Ovary (tissue), 7 donors: ENCODE measurements at regions not wholly inside any gene's neighbourhood (a gene's known extent, or its start where the extent isn't known, plus 50 kb on each side); places are given as distances from the start of the nearest gene placed in this dataset.

Experiments used
- DNase-seq, 5 donors: peaks; one replicate each; pipeline ENCODE4 v3.0.0-alpha.2; 2019 to 2020
- H3K27ac ChIP-seq, 2 donors: fragments of 200-600 bp; one replicate each; pipeline versions ENCODE4 v1.5.1 to v1.8.0; 2019 to 2022
- H3K27me3 ChIP-seq: fragments of 200-600 bp; one replicate; pipeline ENCODE4 v1.8.0; 2022
- H3K36me3 ChIP-seq: fragments of 200-600 bp; sonication (generic); one replicate; pipeline ENCODE4 v1.5.1; 2019
- H3K4me1 ChIP-seq: one replicate; pipeline ENCODE4 v1.8.1; 2013; ENCODE audit warnings: mild to moderate bottlenecking, moderate library complexity; ENCODE audit not compliant: insufficient read depth
- H3K4me3 ChIP-seq: fragments of 200-600 bp; sonication (generic); one replicate; pipeline ENCODE4 v1.5.1; 2017
- H3K9me3 ChIP-seq, 2 donors: fragments of 200-600 bp in 1 of 2; sonication (generic) in 1 of 2; one replicate each; pipeline versions ENCODE4 v1.5.1 to v1.8.1; 2013 to 2019; ENCODE audit warnings: mild to moderate bottlenecking in 1 of 2, moderate library complexity in 1 of 2
- EP300 ChIP-seq: sonication (generic); formaldehyde crosslinking; IDR thresholded peaks from one replicate; pipeline ENCODE4 v1.6.1; 2017; ENCODE audit warnings: antibody characterized with exemption
- POLR2A ChIP-seq: fragments of 450-650 bp; IDR thresholded peaks from one replicate; pipeline ENCODE4 v1.6.1; 2017; ENCODE audit warnings: antibody characterized with exemption, mild to moderate bottlenecking, moderate library complexity
- WGBS, 3 donors: extraction: QIAGEN DNeasy Blood & Tissue Kit in 1 of 3; methylation state at CpG; one replicate each; pipeline versions ENCODE4 v1.1.5 to v1.1.7; 2013 to 2017; 5-methylcytosine and 5-hydroxymethylcytosine counted together
- intact Hi-C, 4 donors: fragments of 100-400 bp; cut with DNase I; formaldehyde crosslinking; loops; one replicate each; pipeline versions ENCODE4 v1.11.0 to v1.15.1; 2022 to 2023
- TF ChIP-seq, protein P1 (sequence below), 3 donors: fragments of 450-650 bp in 2 of 3; fragments of 200-600 bp in 1 of 3; IDR thresholded peaks; one replicate each; pipeline versions ENCODE4 v1.5.1 to v1.8.0; 2016 to 2022; ENCODE audit warnings: antibody characterized with exemption in 3 of 3, mild to moderate bottlenecking in 1 of 3
- donor health status: DM: no; HTN: no; CAD: no; lungs with moderate emphysema.
- donor health status: DM: no; HTN: no; CAD: no.
- donor health status: Bipolar disorder and iron deficiency.
- donor health status: DM: no; HTN: no; CAD: no.
- donor health status: DM: yes; HTN: yes; CAD: no.

DNA sequence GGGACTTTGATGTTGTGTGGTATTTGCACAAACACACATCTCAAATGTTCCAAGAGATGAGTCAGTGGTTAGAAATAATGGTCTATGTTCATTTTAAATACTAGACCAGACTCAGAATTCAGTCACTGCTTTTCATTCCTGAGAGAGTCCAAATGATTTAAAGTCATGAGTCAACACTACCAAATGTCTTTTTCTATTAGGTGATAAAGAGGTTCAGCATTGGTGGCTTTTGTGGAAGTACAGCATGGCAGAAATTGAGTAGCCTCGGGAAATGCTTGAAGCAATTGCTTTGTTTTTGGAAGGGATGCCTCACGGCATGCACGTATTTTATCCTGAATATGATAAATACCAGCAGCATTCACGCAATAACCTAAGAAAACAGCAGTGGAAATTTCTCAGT, 115.7 kb downstream of the DIO2 start:
- H3K36me3 ChIP-seq: no peaks in the 10 kb centered on the region
- WGBS, 3 donors: 57 to 77% (median 68%) methylated on average over 4 of the region's 4 CpGs
- H3K4me3 ChIP-seq: no peak overlapping the region
- H3K27ac ChIP-seq: no peak overlapping the region
- no peak for DNase-seq
- intact Hi-C loops: no loop called here
- TF ChIP-seq POLR2A (no peak), EP300 (no peak)
- TF ChIP-seq, protein P1, sequence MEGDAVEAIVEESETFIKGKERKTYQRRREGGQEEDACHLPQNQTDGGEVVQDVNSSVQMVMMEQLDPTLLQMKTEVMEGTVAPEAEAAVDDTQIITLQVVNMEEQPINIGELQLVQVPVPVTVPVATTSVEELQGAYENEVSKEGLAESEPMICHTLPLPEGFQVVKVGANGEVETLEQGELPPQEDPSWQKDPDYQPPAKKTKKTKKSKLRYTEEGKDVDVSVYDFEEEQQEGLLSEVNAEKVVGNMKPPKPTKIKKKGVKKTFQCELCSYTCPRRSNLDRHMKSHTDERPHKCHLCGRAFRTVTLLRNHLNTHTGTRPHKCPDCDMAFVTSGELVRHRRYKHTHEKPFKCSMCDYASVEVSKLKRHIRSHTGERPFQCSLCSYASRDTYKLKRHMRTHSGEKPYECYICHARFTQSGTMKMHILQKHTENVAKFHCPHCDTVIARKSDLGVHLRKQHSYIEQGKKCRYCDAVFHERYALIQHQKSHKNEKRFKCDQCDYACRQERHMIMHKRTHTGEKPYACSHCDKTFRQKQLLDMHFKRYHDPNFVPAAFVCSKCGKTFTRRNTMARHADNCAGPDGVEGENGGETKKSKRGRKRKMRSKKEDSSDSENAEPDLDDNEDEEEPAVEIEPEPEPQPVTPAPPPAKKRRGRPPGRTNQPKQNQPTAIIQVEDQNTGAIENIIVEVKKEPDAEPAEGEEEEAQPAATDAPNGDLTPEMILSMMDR (IDR thresholded peaks at IDR 0.05): no peak
- no peaks in the 10 kb centered on the region for H3K4me1 ChIP-seq
- H3K27me3 ChIP-seq: no peaks in the 10 kb centered on the region
- no peaks in the 10 kb centered on the region for H3K9me3 ChIP-seq

DNA sequence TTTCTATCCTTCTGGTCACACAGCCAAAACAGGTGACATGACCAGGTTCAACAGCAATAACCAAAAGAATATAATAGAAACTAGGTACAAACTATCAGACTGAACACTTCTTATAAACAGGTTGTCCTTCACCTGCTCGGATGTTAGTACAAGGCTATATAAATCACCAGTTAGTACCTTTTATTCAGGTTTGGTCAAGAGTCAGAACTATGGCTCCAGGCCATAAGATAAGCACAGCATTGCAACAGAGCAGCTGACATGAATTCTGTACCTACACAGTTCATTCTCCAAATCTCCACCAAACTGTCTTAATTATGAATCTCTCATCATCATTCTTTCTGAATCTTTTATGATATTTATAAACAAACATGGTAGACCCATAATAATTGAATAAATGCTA, 123.9 kb downstream of the DIO2 start:
- Histone ChIP-seq H3K4me3 (no peak overlapping the region), H3K9me3 (no peaks in the 10 kb centered on the region), H3K36me3 (no peaks in the 10 kb centered on the region), H3K27me3 (no peaks in the 10 kb centered on the region), H3K4me1 (no peaks in the 10 kb centered on the region), H3K27ac (no peak overlapping the region)
- TF ChIP-seq, protein P1 (IDR thresholded peaks at IDR 0.05): no peak
- TF ChIP-seq POLR2A: no peak
- TF ChIP-seq EP300: no peak
- no peak for DNase-seq
- WGBS, 3 donors: 47 to 75% (median 72%) methylated on average over 1 of the region's 1 CpG
- intact Hi-C loops: no loop called here

GRCh38 chr14:80084196-80084595, 127.1 kb downstream of the DIO2 start:
- intact Hi-C loops: no loop called here
- Histone ChIP-seq H3K9me3 (no peaks in the 10 kb centered on the region), H3K27ac (no peak overlapping the region), H3K27me3 (no peaks in the 10 kb centered on the region), H3K4me3 (no peak overlapping the region), H3K4me1 (no peaks in the 10 kb centered on the region), H3K36me3 (no peaks in the 10 kb centered on the region)
- WGBS, 3 donors: 88 to 92% (median 88%) methylated on average over 2 of the region's 2 CpGs
- TF ChIP-seq, protein P1 (IDR thresholded peaks at IDR 0.05): no peak
- TF ChIP-seq EP300 (no peak), POLR2A (no peak)
- no peak for DNase-seq

DNA sequence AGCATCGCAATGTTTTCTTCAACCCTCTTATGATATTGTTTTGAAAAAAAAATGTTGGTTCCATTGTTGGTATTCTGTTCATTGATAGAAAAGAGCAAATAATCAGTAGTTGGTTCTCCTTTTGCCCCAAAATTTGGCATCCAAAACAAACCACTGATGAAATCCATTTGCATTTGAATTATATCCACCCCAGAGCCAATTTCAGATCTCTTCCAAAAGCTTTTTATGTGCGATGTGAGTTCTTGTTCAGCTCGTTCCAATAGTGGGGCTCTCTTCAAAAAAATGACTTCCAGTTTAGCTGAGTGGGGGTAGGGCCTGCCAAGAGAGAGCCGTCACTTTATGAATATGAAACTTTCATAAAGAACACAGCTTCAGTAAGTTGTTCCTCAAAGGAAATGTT, 130.7 kb downstream of the DIO2 start:
- TF ChIP-seq POLR2A: no peak
- TF ChIP-seq EP300: no peak
- TF ChIP-seq, protein P1 (IDR thresholded peaks at IDR 0.05): no peak
- no peak overlapping the region for H3K27ac ChIP-seq
- H3K4me3 ChIP-seq: no peak overlapping the region
- H3K4me1 ChIP-seq: no peaks in the 10 kb centered on the region
- H3K27me3 ChIP-seq: no peaks in the 10 kb centered on the region
- WGBS, 3 donors: 82 to 83% (median 83%) methylated on average over 4 of the region's 4 CpGs
- intact Hi-C loops: no loop called here
- H3K36me3 ChIP-seq: no peaks in the 10 kb centered on the region
- no peaks in the 10 kb centered on the region for H3K9me3 ChIP-seq
- DNase-seq: no peak

DNA sequence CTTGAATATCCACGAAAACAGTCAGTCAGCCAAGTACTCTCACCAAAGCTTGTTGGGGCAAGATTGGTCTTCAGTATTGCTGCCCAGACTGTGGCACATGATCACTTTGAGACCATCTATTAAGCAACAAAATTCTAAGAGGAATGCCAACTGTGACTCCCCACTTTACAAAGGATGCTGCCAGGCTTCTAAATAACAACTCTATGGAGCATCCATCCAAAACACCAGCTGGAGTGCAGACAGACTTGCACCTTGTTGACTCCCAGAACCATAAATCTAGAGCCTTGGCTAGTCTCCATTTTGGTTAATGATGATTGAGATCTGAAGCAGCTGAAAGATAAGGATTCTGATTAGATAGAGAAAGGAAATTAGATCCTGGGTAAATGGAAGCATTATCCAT, 132.8 kb downstream of the DIO2 start:
- TF ChIP-seq, protein P1 (IDR thresholded peaks at IDR 0.05): no peak
- TF ChIP-seq POLR2A (no peak), EP300 (no peak)
- no peak overlapping the region for H3K27ac ChIP-seq
- no peaks in the 10 kb centered on the region for H3K4me1 ChIP-seq
- no peak for DNase-seq
- H3K9me3 ChIP-seq: no peaks in the 10 kb centered on the region
- WGBS, 3 donors: 53 to 64% (median 55%) methylated on average over 1 of the region's 1 CpG
- no peaks in the 10 kb centered on the region for H3K27me3 ChIP-seq
- no peaks in the 10 kb centered on the region for H3K36me3 ChIP-seq
- intact Hi-C loops: no loop called here
- H3K4me3 ChIP-seq: no peak overlapping the region
